ENCODE measurements at regions not wholly inside any gene's neighbourhood (a gene's known extent, or its start where the extent isn't known, plus 50 kb on each side); places are given as distances from the start of the nearest gene placed in this dataset.

GRCh38 chr5:60350794-60351193 lies 349.2 kb downstream of the DEPDC1B start:
- H3K27ac ChIP-seq (ENCODE audit: insufficient read depth, low read length) = no peak overlapping the region
- no peaks in the 10 kb centered on the region for H3K79me2 ChIP-seq (ENCODE audit: control insufficient read depth, insufficient read depth, low read length)
- H2AFZ ChIP-seq (ENCODE audit: low read length) = no peak overlapping the region
- H3K9me3 ChIP-seq (ENCODE audit: control insufficient read depth, insufficient read depth, low read depth, low read length) = no peaks in the 10 kb centered on the region
- H3K4me3 ChIP-seq (replicated peaks in 1 of 4; ENCODE audit: control extremely low read depth in 1 of 4, insufficient read depth in 1 of 4, low read depth in 3 of 4, low read length in 4 of 4) = no peak overlapping the region
- H3K27me3 ChIP-seq (ENCODE audit: control insufficient read depth, insufficient read depth, low read length) = no peaks in the 10 kb centered on the region
- no peak overlapping the region for H3K4me2 ChIP-seq (ENCODE audit: extremely low read depth, insufficient read depth, low read length)
- no peaks in the 10 kb centered on the region for H3K4me1 ChIP-seq (ENCODE audit: control insufficient read depth, extremely low read depth, insufficient read depth, low read length)
- no peak overlapping the region for H3K9ac ChIP-seq (ENCODE audit: insufficient read depth, low read length)
- TF ChIP-seq, protein P1, sequence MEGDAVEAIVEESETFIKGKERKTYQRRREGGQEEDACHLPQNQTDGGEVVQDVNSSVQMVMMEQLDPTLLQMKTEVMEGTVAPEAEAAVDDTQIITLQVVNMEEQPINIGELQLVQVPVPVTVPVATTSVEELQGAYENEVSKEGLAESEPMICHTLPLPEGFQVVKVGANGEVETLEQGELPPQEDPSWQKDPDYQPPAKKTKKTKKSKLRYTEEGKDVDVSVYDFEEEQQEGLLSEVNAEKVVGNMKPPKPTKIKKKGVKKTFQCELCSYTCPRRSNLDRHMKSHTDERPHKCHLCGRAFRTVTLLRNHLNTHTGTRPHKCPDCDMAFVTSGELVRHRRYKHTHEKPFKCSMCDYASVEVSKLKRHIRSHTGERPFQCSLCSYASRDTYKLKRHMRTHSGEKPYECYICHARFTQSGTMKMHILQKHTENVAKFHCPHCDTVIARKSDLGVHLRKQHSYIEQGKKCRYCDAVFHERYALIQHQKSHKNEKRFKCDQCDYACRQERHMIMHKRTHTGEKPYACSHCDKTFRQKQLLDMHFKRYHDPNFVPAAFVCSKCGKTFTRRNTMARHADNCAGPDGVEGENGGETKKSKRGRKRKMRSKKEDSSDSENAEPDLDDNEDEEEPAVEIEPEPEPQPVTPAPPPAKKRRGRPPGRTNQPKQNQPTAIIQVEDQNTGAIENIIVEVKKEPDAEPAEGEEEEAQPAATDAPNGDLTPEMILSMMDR (conservative IDR thresholded peaks at IDR 0.05 in 1 of 2, IDR thresholded peaks at IDR 0.05 in 1 of 2; ENCODE audit: low read depth in 1 of 2, low read length in 2 of 2) = no peak
- TF ChIP-seq EZH2 (IDR thresholded peaks at IDR 0.05; ENCODE audit: low read length, missing control alignments) = no peak
- no peaks in the 10 kb centered on the region for H3K36me3 ChIP-seq (ENCODE audit: control insufficient read depth, insufficient read depth, low read length)
- no peak for DNase-seq (ENCODE audit: low read depth in 2 of 2)
- H4K20me1 ChIP-seq (ENCODE audit: control insufficient read depth, extremely low read depth, insufficient read depth, low read length) = no peaks in the 10 kb centered on the region

- H3K9ac ChIP-seq (ENCODE audit: insufficient read depth, low read length) = no peak overlapping the region
- no peaks in the 10 kb centered on the region for H3K27me3 ChIP-seq (ENCODE audit: control insufficient read depth, insufficient read depth, low read length)
- no peak overlapping the region for H3K4me3 ChIP-seq (replicated peaks in 1 of 4; ENCODE audit: control extremely low read depth in 1 of 4, insufficient read depth in 1 of 4, low read depth in 3 of 4, low read length in 4 of 4)
- H3K4me2 ChIP-seq (ENCODE audit: extremely low read depth, insufficient read depth, low read length) = no peak overlapping the region
- H3K27ac ChIP-seq (ENCODE audit: insufficient read depth, low read length) = no peak overlapping the region
- H3K79me2 ChIP-seq (ENCODE audit: control insufficient read depth, insufficient read depth, low read length) = no peaks in the 10 kb centered on the region
- H3K4me1 ChIP-seq (ENCODE audit: control insufficient read depth, extremely low read depth, insufficient read depth, low read length) = no peaks in the 10 kb centered on the region
- H2AFZ ChIP-seq (ENCODE audit: low read length) = no peak overlapping the region
- no peaks in the 10 kb centered on the region for H3K9me3 ChIP-seq (ENCODE audit: control insufficient read depth, insufficient read depth, low read depth, low read length)
- H3K36me3 ChIP-seq (ENCODE audit: control insufficient read depth, insufficient read depth, low read length) = no peaks in the 10 kb centered on the region
- no peaks in the 10 kb centered on the region for H4K20me1 ChIP-seq (ENCODE audit: control insufficient read depth, extremely low read depth, insufficient read depth, low read length)
- TF ChIP-seq, protein P1 (conservative IDR thresholded peaks at IDR 0.05 in 1 of 2, IDR thresholded peaks at IDR 0.05 in 1 of 2; ENCODE audit: low read depth in 1 of 2, low read length in 2 of 2) = no peak
- no peak for TF ChIP-seq EZH2 (IDR thresholded peaks at IDR 0.05; ENCODE audit: low read length, missing control alignments)
- DNase-seq (ENCODE audit: low read depth in 2 of 2) = no peak
Observed at GRCh38 chr5:60349891-60350415, 350.0 kb downstream of the DEPDC1B start.

GRCh38 chr5:60346393-60346792 lies 353.6 kb downstream of the DEPDC1B start:
- Histone ChIP-seq H3K36me3 (ENCODE audit: control insufficient read depth, insufficient read depth, low read length) (no peaks in the 10 kb centered on the region), H4K20me1 (ENCODE audit: control insufficient read depth, extremely low read depth, insufficient read depth, low read length) (no peaks in the 10 kb centered on the region), H2AFZ (ENCODE audit: low read length) (no peak overlapping the region), H3K9ac (ENCODE audit: insufficient read depth, low read length) (no peak overlapping the region), H3K27me3 (ENCODE audit: control insufficient read depth, insufficient read depth, low read length) (no peaks in the 10 kb centered on the region), H3K4me3 (replicated peaks in 1 of 4; ENCODE audit: control extremely low read depth in 1 of 4, insufficient read depth in 1 of 4, low read depth in 3 of 4, low read length in 4 of 4) (no peak overlapping the region), H3K27ac (ENCODE audit: insufficient read depth, low read length) (no peak overlapping the region), H3K4me1 (ENCODE audit: control insufficient read depth, extremely low read depth, insufficient read depth, low read length) (no peaks in the 10 kb centered on the region), H3K79me2 (ENCODE audit: control insufficient read depth, insufficient read depth, low read length) (no peaks in the 10 kb centered on the region), H3K9me3 (ENCODE audit: control insufficient read depth, insufficient read depth, low read depth, low read length) (no peaks in the 10 kb centered on the region), H3K4me2 (ENCODE audit: extremely low read depth, insufficient read depth, low read length) (no peak overlapping the region)
- TF ChIP-seq, protein P1 (conservative IDR thresholded peaks at IDR 0.05 in 1 of 2, IDR thresholded peaks at IDR 0.05 in 1 of 2; ENCODE audit: low read depth in 1 of 2, low read length in 2 of 2) = no peak
- TF ChIP-seq EZH2 (IDR thresholded peaks at IDR 0.05; ENCODE audit: low read length, missing control alignments) = no peak
- no peak for DNase-seq (ENCODE audit: low read depth in 2 of 2)
